Mesenchymal stem cell (in vitro differentiated cells and primary cell): ENCODE measurements at regions not wholly inside any gene's neighbourhood (a gene's known extent, or its start where the extent isn't known, plus 50 kb on each side); places are given as distances from the start of the nearest gene placed in this dataset.

Source experiments
- DNase-seq: peaks from one replicate; pipeline ENCODE4 v3.0.0-alpha.2; 2013
- H2AFZ ChIP-seq: one replicate; pipeline ENCODE4 v1.6.1; 2013; ENCODE audit warnings: low read depth, mild to moderate bottlenecking, control low read depth, inconsistent platforms, low read length, moderate library complexity
- H2AK5ac ChIP-seq: 2 replicates; pipeline ENCODE4 v1.6.1; 2013; ENCODE audit warnings: low read length, moderate library complexity, mild to moderate bottlenecking, inconsistent platforms; ENCODE audit not compliant: severe bottlenecking
- H2BK120ac ChIP-seq: one replicate; pipeline ENCODE4 v1.6.1; 2013; ENCODE audit warnings: low read depth, mild to moderate bottlenecking, inconsistent platforms, low read length, moderate library complexity
- H2BK12ac ChIP-seq, 2 experiments: one replicate each; pipeline ENCODE4 v1.6.1; 2013; ENCODE audit warnings: inconsistent platforms in 2 of 2, low read length in 2 of 2, mild to moderate bottlenecking in 2 of 2, moderate library complexity in 2 of 2, control low read depth in 1 of 2
- H2BK15ac ChIP-seq: one replicate; pipeline ENCODE4 v1.6.1; 2013; ENCODE audit warnings: mild to moderate bottlenecking, low read depth, inconsistent platforms; ENCODE audit not compliant: poor library complexity, severe bottlenecking
- H2BK5ac ChIP-seq: 2 replicates; pipeline ENCODE4 v1.6.1; 2013; ENCODE audit warnings: low read depth, mild to moderate bottlenecking, low read length, control low read depth, inconsistent platforms; ENCODE audit not compliant: poor library complexity, severe bottlenecking
- H3K14ac ChIP-seq, 2 experiments: one replicate each; pipeline ENCODE4 v1.6.1; 2013; ENCODE audit warnings: inconsistent platforms in 2 of 2, low read length in 2 of 2, control low read depth in 1 of 2, mild to moderate bottlenecking in 1 of 2, moderate library complexity in 1 of 2
- H3K18ac ChIP-seq, 2 experiments: one replicate each; pipeline ENCODE4 v1.6.1; 2013; ENCODE audit warnings: inconsistent platforms in 2 of 2, low read length in 2 of 2, control low read depth in 1 of 2, low read depth in 1 of 2, mild to moderate bottlenecking in 1 of 2
- H3K23ac ChIP-seq, 2 experiments: one replicate each; pipeline ENCODE4 v1.6.1; 2013; ENCODE audit warnings: inconsistent platforms in 2 of 2, low read length in 2 of 2, mild to moderate bottlenecking in 2 of 2, moderate library complexity in 2 of 2, control low read depth in 1 of 2
- H3K27ac ChIP-seq: 2 replicates; pipeline ENCODE4 v1.5.1; 2013; ENCODE audit warnings: mild to moderate bottlenecking, moderate library complexity, low read length, control low read depth, inconsistent platforms; ENCODE audit not compliant: poor library complexity, severe bottlenecking
- H3K27me3 ChIP-seq, 2 experiments: 2 replicates each; pipeline versions ENCODE4 v1.6.1 to v1.7.0; 2013; ENCODE audit warnings: low read length in 2 of 2, mild to moderate bottlenecking in 2 of 2, moderate library complexity in 2 of 2, control low read depth in 1 of 2, inconsistent platforms in 1 of 2; ENCODE audit not compliant: control insufficient read depth in 1 of 2, insufficient read depth in 1 of 2
- H3K36me3 ChIP-seq, 2 experiments: 2 replicates each; pipeline versions ENCODE4 v1.6.1 to v1.7.0; 2013; ENCODE audit warnings: low read length in 2 of 2, control low read depth in 1 of 2, inconsistent platforms in 1 of 2, low read depth in 1 of 2, mild to moderate bottlenecking in 1 of 2; ENCODE audit not compliant: insufficient read depth in 2 of 2, control insufficient read depth in 1 of 2
- H3K4ac ChIP-seq, 2 experiments: one replicate each; pipeline ENCODE4 v1.6.1; 2013; ENCODE audit warnings: inconsistent platforms in 2 of 2, low read length in 2 of 2, mild to moderate bottlenecking in 2 of 2, moderate library complexity in 2 of 2, control low read depth in 1 of 2, low read depth in 1 of 2
- H3K4me1 ChIP-seq: 2 replicates; pipeline ENCODE4 v1.6.1; 2013; ENCODE audit warnings: low read depth, low read length, control low read depth; ENCODE audit not compliant: control insufficient read depth, insufficient read depth
- H3K4me2 ChIP-seq: 2 replicates; pipeline ENCODE4 v1.6.1; 2013; ENCODE audit warnings: low read length, mild to moderate bottlenecking, inconsistent platforms; ENCODE audit not compliant: poor library complexity, severe bottlenecking
- H3K4me3 ChIP-seq, 2 experiments: 2 replicates each; pipeline versions ENCODE4 v1.5.1 to v1.7.0; 2013; ENCODE audit warnings: low read length in 2 of 2, mild to moderate bottlenecking in 2 of 2, control low read depth in 1 of 2, low read depth in 1 of 2; ENCODE audit not compliant: insufficient read depth in 1 of 2
- H3K79me1 ChIP-seq: replicated peaks from 2 replicates; pipeline ENCODE4 v1.6.1; 2013; ENCODE audit warnings: mild to moderate bottlenecking, control low read depth, low read length, inconsistent platforms; ENCODE audit not compliant: poor library complexity, severe bottlenecking
- H3K9ac ChIP-seq: 2 replicates; pipeline ENCODE4 v1.7.0; 2013; ENCODE audit warnings: mild to moderate bottlenecking, low read length, moderate library complexity
- H3K9me3 ChIP-seq: 2 replicates; pipeline ENCODE4 v1.7.0; 2013; ENCODE audit warnings: mild to moderate bottlenecking, low read length; ENCODE audit not compliant: control insufficient read depth
- H4K8ac ChIP-seq: one replicate; pipeline ENCODE4 v1.6.1; 2013; ENCODE audit warnings: inconsistent platforms, mild to moderate bottlenecking, low read length, moderate library complexity
- H4K91ac ChIP-seq: one replicate; pipeline ENCODE4 v1.6.1; 2013; ENCODE audit warnings: mild to moderate bottlenecking, low read length, inconsistent platforms
- WGBS: methylation state at CpG from one replicate; pipeline ENCODE4 v1.1.7; 2013; ENCODE audit warnings: mixed read lengths; 5-methylcytosine and 5-hydroxymethylcytosine counted together

DNA sequence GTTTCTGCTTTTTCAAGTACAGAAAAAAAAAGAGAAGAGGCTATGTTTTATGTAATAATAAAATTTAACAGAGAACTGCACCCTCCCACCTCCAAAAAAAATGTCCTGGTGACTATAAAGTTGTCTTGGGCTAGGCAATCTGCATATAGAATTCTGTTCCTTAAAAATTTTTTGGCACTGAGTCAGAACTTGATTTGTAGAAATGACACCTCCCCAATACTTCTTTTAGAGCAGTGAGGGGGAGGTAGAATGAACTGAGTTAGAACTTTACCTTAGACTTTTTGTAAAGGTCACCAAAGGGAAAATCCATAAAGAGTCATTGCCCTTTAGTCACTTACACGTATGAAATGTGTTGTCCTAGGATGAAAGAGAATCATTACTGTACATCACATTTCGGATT lies 80.0 kb downstream of the BTG1 start:
- Histone ChIP-seq H3K9me3 (no peaks in the 10 kb centered on the region), H3K4me2 (no peak overlapping the region), H3K4ac (no peak overlapping the region), H3K27ac (no peak overlapping the region), H3K14ac (no peak overlapping the region), H3K27me3 (no peaks in the 10 kb centered on the region), H3K4me1 (peaks cover 4% of the 10 kb centered on the region), H2BK12ac (no peak overlapping the region), H3K36me3 (no peaks in the 10 kb centered on the region), H3K4me3 (no peak overlapping the region), H2BK5ac (no peak overlapping the region), H3K18ac (no peak overlapping the region), H2AFZ (no peak overlapping the region), H3K9ac (peak overlapping the region; percentile 48), H3K79me1 (no peaks in the 10 kb centered on the region), H2BK15ac (no peak overlapping the region), H3K23ac (no peak overlapping the region), H4K91ac (no peak overlapping the region), H4K8ac (no peak overlapping the region), H2AK5ac (no peak overlapping the region), H2BK120ac (no peak overlapping the region)
- DNase-seq: no peak
- 83% methylated on average over 2 of the region's 2 CpGs for WGBS

DNA sequence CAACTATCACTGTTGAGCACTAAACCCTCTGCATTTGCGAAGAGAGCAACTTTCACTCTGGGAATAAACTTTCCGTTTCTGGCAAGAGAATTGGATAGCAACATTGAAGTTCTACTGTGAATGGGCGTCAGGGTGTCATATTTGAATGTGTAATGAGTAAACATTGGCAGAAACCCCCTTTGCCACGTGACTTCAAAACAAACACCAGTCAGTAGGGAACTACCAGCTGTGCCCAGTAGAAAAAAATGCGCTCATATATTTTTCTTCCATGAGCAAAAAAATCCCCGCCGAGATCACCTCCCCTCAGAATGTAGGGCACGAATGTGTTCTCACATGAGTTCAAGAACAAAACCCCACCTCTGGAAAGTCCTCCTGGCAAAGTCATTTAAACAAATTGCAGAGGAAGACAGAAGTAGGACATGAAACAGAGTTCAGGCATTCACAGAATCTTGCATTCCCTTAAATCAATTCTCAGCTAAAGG lies 80.6 kb downstream of the BTG1 start:
- no peaks in the 10 kb centered on the region for H3K79me1 ChIP-seq
- no peak overlapping the region for H3K27ac ChIP-seq
- H3K9ac ChIP-seq: peak overlapping the region; percentile 48
- H3K4me1 ChIP-seq: peaks cover 1% of the 10 kb centered on the region
- no peaks in the 10 kb centered on the region for H3K36me3 ChIP-seq
- H2AFZ ChIP-seq: no peak overlapping the region
- H2BK15ac ChIP-seq: no peak overlapping the region
- DNase-seq: peak; percentile 61
- peak overlapping the region; percentile 27 for H2BK120ac ChIP-seq
- H3K14ac ChIP-seq: no peak overlapping the region
- H2BK12ac ChIP-seq: peak overlapping the region in 1 of 2 experiments; percentile 25
- H3K9me3 ChIP-seq: no peaks in the 10 kb centered on the region
- 56% methylated on average over 7 of the region's 8 CpGs for WGBS
- peak overlapping the region in 1 of 2 experiments; percentile 61 for H3K4ac ChIP-seq
- H4K8ac ChIP-seq: no peak overlapping the region
- H3K18ac ChIP-seq: no peak overlapping the region
- H3K4me2 ChIP-seq: no peak overlapping the region
- no peak overlapping the region for H3K23ac ChIP-seq
- H2AK5ac ChIP-seq: no peak overlapping the region
- no peak overlapping the region for H4K91ac ChIP-seq
- no peaks in the 10 kb centered on the region for H3K27me3 ChIP-seq
- H2BK5ac ChIP-seq: no peak overlapping the region
- no peak overlapping the region for H3K4me3 ChIP-seq

DNA sequence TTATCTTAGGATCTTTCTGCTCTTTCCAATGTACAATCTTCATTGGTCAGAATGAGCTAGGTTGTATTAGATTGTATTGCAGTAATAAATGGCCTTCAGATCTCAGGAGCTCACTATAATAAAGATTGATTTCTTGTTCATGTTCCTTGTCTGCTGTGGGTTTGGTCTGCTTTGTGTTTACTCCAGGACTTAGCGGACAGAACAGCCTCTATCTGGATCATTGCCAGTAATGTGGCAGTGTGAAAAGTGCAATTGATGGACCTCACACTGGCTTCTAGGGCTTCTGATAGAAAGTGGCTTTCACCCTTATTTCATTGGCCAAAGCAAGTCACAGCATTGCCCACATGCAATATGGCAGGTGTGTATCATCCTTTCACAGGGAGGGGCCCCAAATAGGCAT lies 81.2 kb downstream of the BTG1 start:
- Histone ChIP-seq H4K91ac (no peak overlapping the region), H2BK120ac (no peak overlapping the region), H3K18ac (peak overlapping the region in 1 of 2 experiments; percentile 34), H3K4me1 (peaks cover 3% of the 10 kb centered on the region), H3K4ac (no peak overlapping the region), H3K9ac (no peak overlapping the region), H3K79me1 (no peaks in the 10 kb centered on the region), H3K27me3 (no peaks in the 10 kb centered on the region), H3K23ac (no peak overlapping the region), H3K36me3 (no peaks in the 10 kb centered on the region), H2BK5ac (no peak overlapping the region), H2BK15ac (no peak overlapping the region), H4K8ac (no peak overlapping the region), H3K9me3 (no peaks in the 10 kb centered on the region), H3K4me3 (no peak overlapping the region), H3K4me2 (no peak overlapping the region), H2BK12ac (peak overlapping the region; percentile 23 to 84), H3K14ac (no peak overlapping the region), H2AFZ (no peak overlapping the region), H2AK5ac (no peak overlapping the region), H3K27ac (no peak overlapping the region)
- 11% methylated on average over 1 of the region's 1 CpG for WGBS
- peak; percentile 43 for DNase-seq

DNA sequence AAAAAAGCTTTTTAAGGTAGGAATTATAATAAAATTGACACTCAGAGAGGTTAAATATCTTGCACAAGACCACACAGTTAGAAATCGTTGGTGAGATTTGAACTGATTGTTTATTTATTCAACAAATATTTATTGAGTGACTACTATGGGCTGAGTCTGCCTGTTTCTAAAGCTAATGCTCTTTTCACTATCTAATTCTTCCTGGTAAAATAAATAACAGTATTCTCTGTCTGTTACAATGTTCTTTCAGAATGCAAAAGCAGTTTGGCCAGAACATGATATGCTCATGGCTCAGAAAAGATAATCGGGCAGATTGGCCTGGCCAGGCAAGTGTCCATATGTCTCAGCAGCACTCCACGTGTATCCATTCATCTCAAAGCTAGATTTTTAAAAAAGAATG lies 82.0 kb downstream of the BTG1 start:
- no peak overlapping the region for H2BK120ac ChIP-seq
- DNase-seq: peak; percentile 67
- no peak overlapping the region for H2BK5ac ChIP-seq
- no peak overlapping the region for H2BK15ac ChIP-seq
- H3K36me3 ChIP-seq: no peaks in the 10 kb centered on the region
- no peaks in the 10 kb centered on the region for H3K27me3 ChIP-seq
- no peaks in the 10 kb centered on the region for H3K79me1 ChIP-seq
- 18% methylated on average over 1 of the region's 3 CpGs for WGBS
- no peak overlapping the region for H2BK12ac ChIP-seq
- H3K9ac ChIP-seq: no peak overlapping the region
- no peaks in the 10 kb centered on the region for H3K9me3 ChIP-seq
- no peak overlapping the region for H4K8ac ChIP-seq
- no peak overlapping the region for H3K4ac ChIP-seq
- no peak overlapping the region for H3K4me3 ChIP-seq
- no peak overlapping the region for H3K4me2 ChIP-seq
- no peak overlapping the region for H4K91ac ChIP-seq
- H2AFZ ChIP-seq: no peak overlapping the region
- no peak overlapping the region for H3K14ac ChIP-seq
- no peak overlapping the region for H2AK5ac ChIP-seq
- H3K27ac ChIP-seq: no peak overlapping the region
- no peak overlapping the region for H3K23ac ChIP-seq
- H3K4me1 ChIP-seq: peaks cover 3% of the 10 kb centered on the region
- H3K18ac ChIP-seq: peak overlapping the region in 1 of 2 experiments; percentile 16
